ENCODE measurements at regions not wholly inside any gene's neighbourhood (a gene's known extent, or its start where the extent isn't known, plus 50 kb on each side); places are given as distances from the start of the nearest gene placed in this dataset.

DNA sequence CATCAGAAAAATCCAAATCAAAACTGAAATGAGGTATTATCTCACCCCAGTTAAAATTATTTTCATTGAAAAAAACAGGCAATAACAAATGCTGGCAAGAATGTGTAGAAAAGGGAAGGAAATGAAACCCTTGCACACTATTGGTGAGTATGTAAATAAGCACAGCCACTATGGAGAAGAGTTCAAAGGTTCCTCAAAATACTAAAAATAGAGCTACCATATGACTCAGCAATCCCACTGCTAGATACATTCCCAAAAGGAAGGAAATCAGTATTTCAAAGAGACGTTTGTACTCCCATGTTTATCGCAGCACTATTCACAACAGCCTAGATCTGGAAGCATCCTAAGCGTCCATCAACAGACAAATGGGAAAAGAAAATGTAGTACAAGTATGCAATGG is 932.4 kb downstream of the PCDH18 start:
- SMC1A ChIA-PET (ENCODE audit: uncharacterized antibody, unreplicated experiment) = interaction anchor here (0.6 kb wide), 1 partner anchor 55 kb away, joined by 3 read pairs; no protein-coding TSS in a partner anchor
- Histone ChIP-seq H3K4me3 (no peak overlapping the region), H3K27ac (ENCODE audit: control insufficient read depth, insufficient read depth) (no peak overlapping the region), H3K79me2 (ENCODE audit: control insufficient read depth, insufficient read depth, low read length) (no peaks in the 10 kb centered on the region), H3K36me3 (ENCODE audit: control insufficient read depth in 2 of 2, insufficient read depth in 2 of 2, low read length in 1 of 2) (no peaks in the 10 kb centered on the region), H3K4me2 (ENCODE audit: control insufficient read depth, insufficient read depth) (no peak overlapping the region), H3K4me1 (ENCODE audit: control insufficient read depth, insufficient read depth, low read length) (no peaks in the 10 kb centered on the region), H3K9ac (ENCODE audit: control insufficient read depth, insufficient read depth, low read length) (no peak overlapping the region), H2AFZ (ENCODE audit: control insufficient read depth, low read depth, low read length) (no peak overlapping the region), H3K9me3 (replicated peaks; ENCODE audit: control insufficient read depth, insufficient read depth, low read length) (no peaks in the 10 kb centered on the region), H3K27me3 (replicated peaks in 1 of 2; ENCODE audit: control insufficient read depth in 2 of 2, insufficient read depth in 2 of 2, low read length in 1 of 2) (no peaks in the 10 kb centered on the region), H4K20me1 (ENCODE audit: control insufficient read depth, insufficient read depth) (no peaks in the 10 kb centered on the region)
- FAIRE-seq (no peak), DNase-seq (ENCODE audit: low read depth, low spot score) (no peak), ATAC-seq (no peak)
- TF ChIP-seq ESRRA (IDR thresholded peaks at IDR 0.05; ENCODE audit: low read length) = no peak
- TF ChIP-seq SIN3A (IDR thresholded peaks at IDR 0.05; ENCODE audit: low read depth, low read length) = no peak
- TF ChIP-seq HCFC1 (IDR thresholded peaks at IDR 0.05; ENCODE audit: low read length) = no peak
- TF ChIP-seq, protein P1, sequence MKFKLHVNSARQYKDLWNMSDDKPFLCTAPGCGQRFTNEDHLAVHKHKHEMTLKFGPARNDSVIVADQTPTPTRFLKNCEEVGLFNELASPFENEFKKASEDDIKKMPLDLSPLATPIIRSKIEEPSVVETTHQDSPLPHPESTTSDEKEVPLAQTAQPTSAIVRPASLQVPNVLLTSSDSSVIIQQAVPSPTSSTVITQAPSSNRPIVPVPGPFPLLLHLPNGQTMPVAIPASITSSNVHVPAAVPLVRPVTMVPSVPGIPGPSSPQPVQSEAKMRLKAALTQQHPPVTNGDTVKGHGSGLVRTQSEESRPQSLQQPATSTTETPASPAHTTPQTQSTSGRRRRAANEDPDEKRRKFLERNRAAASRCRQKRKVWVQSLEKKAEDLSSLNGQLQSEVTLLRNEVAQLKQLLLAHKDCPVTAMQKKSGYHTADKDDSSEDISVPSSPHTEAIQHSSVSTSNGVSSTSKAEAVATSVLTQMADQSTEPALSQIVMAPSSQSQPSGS (IDR thresholded peaks at IDR 0.05; ENCODE audit: low read length) = no peak
- no peak for TF ChIP-seq PAX5 (IDR thresholded peaks at IDR 0.05; ENCODE audit: borderline replicate concordance, low read depth, low read length)
- TF ChIP-seq TCF7 (IDR thresholded peaks at IDR 0.05; ENCODE audit: borderline replicate concordance) = no peak
- POLR2A ChIA-PET = no interaction called here
- no TSS peak for BruUV-seq (replicated peaks)
- intact Hi-C loops (cut with micrococcal nuclease; ENCODE audit: unreplicated experiment) (no loop called here), in situ Hi-C loops (cut with MboI) (no loop called here)
- WGBS (ENCODE audit: insufficient coverage, insufficient replicate concordance, low lambda C conversion rate, missing lambda C conversion rate) = 56% methylated on average over 3 of the region's 3 CpGs
- RAD21 ChIA-PET (ENCODE audit: unreplicated experiment) = no interaction called here
- CTCF ChIA-PET = no interaction called here

DNA sequence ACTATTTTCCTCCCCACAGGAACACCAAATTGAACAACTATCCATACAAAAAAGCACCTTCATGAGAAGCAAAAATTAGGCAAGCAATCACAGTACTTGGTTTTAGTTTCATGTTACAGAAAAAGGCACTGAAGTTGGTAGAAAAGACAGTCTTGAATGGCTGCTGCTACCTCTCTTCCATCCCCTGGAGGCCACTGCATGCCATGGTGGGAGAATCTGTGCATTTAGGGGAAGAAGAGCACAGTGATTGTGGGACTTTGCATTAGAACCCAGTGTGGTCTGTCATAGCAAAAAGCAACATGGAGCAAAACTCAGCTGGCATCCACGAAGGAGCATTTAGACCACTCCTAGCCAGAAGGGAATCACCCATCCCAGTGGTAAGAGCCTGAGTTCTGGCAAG is 941.9 kb downstream of the PCDH18 start:
- no TSS peak for BruUV-seq (replicated peaks)
- CTCF ChIA-PET = interaction anchor here (1.6 kb wide), 1 partner anchor 16 kb away, joined by 6 read pairs; no protein-coding TSS in a partner anchor

More for the DNA sequence above, 941.9 kb downstream of the PCDH18 start:
- Histone ChIP-seq H3K4me1 (ENCODE audit: control insufficient read depth, insufficient read depth, low read length) (no peaks in the 10 kb centered on the region), H3K9me3 (replicated peaks; ENCODE audit: control insufficient read depth, insufficient read depth, low read length) (no peaks in the 10 kb centered on the region), H3K79me2 (ENCODE audit: control insufficient read depth, insufficient read depth, low read length) (no peaks in the 10 kb centered on the region), H3K4me3 (no peak overlapping the region), H3K4me2 (ENCODE audit: control insufficient read depth, insufficient read depth) (no peak overlapping the region), H4K20me1 (ENCODE audit: control insufficient read depth, insufficient read depth) (no peaks in the 10 kb centered on the region), H3K36me3 (ENCODE audit: control insufficient read depth in 2 of 2, insufficient read depth in 2 of 2, low read length in 1 of 2) (no peaks in the 10 kb centered on the region), H2AFZ (ENCODE audit: control insufficient read depth, low read depth, low read length) (no peak overlapping the region), H3K27me3 (replicated peaks in 1 of 2; ENCODE audit: control insufficient read depth in 2 of 2, insufficient read depth in 2 of 2, low read length in 1 of 2) (no peaks in the 10 kb centered on the region), H3K9ac (ENCODE audit: control insufficient read depth, insufficient read depth, low read length) (no peak overlapping the region), H3K27ac (ENCODE audit: control insufficient read depth, insufficient read depth) (no peak overlapping the region)
- intact Hi-C loops (cut with micrococcal nuclease; ENCODE audit: unreplicated experiment) (no loop called here), in situ Hi-C loops (cut with MboI) (no loop called here)
- no peak for DNase-seq (ENCODE audit: low read depth, low spot score)
- RAD21 ChIA-PET (ENCODE audit: unreplicated experiment) = no interaction called here
- SMC1A ChIA-PET (ENCODE audit: uncharacterized antibody, unreplicated experiment) = interaction anchor here (0.6 to 2.1 kb wide), 2 partner anchors 11 to 15 kb away, joined by 5 read pairs; no protein-coding TSS in a partner anchor
- WGBS (ENCODE audit: insufficient coverage, insufficient replicate concordance, low lambda C conversion rate, missing lambda C conversion rate) = 0% methylated on average over 1 of the region's 1 CpG
- POLR2A ChIA-PET = no interaction called here
- ATAC-seq = peak; percentile 21; the same call in 2 of the 3 replicates
- no peak for FAIRE-seq
- TF ChIP-seq, protein P2, sequence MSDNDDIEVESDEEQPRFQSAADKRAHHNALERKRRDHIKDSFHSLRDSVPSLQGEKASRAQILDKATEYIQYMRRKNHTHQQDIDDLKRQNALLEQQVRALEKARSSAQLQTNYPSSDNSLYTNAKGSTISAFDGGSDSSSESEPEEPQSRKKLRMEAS (IDR thresholded peaks at IDR 0.05; ENCODE audit: low read depth, low read length) = no peak
- TF ChIP-seq, protein P3, sequence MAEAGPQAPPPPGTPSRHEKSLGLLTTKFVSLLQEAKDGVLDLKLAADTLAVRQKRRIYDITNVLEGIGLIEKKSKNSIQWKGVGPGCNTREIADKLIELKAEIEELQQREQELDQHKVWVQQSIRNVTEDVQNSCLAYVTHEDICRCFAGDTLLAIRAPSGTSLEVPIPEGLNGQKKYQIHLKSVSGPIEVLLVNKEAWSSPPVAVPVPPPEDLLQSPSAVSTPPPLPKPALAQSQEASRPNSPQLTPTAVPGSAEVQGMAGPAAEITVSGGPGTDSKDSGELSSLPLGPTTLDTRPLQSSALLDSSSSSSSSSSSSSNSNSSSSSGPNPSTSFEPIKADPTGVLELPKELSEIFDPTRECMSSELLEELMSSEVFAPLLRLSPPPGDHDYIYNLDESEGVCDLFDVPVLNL (IDR thresholded peaks at IDR 0.05; ENCODE audit: low read depth, low read length) = no peak
